ENCODE measurements at regions not wholly inside any gene's neighbourhood (a gene's known extent, or its start where the extent isn't known, plus 50 kb on each side); places are given as distances from the start of the nearest gene placed in this dataset.

GRCh38 chr3:99365979-99366378, 272.4 kb upstream of the COL8A1 start:
- H4K20me1 ChIP-seq (ENCODE audit: control insufficient read depth, insufficient read depth, insufficient read length): no peaks in the 10 kb centered on the region
- H3K27ac ChIP-seq (ENCODE audit: insufficient read length, low read depth, low read length): no peak overlapping the region
- no peaks in the 10 kb centered on the region for H3K23me2 ChIP-seq (ENCODE audit: insufficient read length, low read depth, low read length, poor library complexity, severe bottlenecking)
- Mint-ChIP-seq H3K9me3 (no peaks in the 10 kb centered on the region), H3K4me1 (no peaks in the 10 kb centered on the region), H3K27ac (no peak overlapping the region), H3K4me3 (no peak overlapping the region), H3K36me3 (ENCODE audit: insufficient read depth in 1 of 3, low read depth in 3 of 3) (no peaks in the 10 kb centered on the region), H3K27me3 (ENCODE audit: low read depth) (no peaks in the 10 kb centered on the region)
- no peak overlapping the region for H2BK20ac ChIP-seq (ENCODE audit: low read depth, low read length, poor library complexity, severe bottlenecking)
- H3K4me1 ChIP-seq (ENCODE audit: insufficient read depth, low read length): no peaks in the 10 kb centered on the region
- H4K8ac ChIP-seq (replicated peaks; ENCODE audit: insufficient read length, low read depth, low read length): no peak overlapping the region
- H3K56ac ChIP-seq (ENCODE audit: insufficient read length, low read depth, low read length): no peak overlapping the region
- H4K5ac ChIP-seq (ENCODE audit: insufficient read length, low read depth, low read length): no peak overlapping the region
- H3K9me3 ChIP-seq (ENCODE audit: control insufficient read depth, low read depth, low read length): no peaks in the 10 kb centered on the region
- no peak overlapping the region for H2AK5ac ChIP-seq (ENCODE audit: insufficient read length, low read length)
- H3K14ac ChIP-seq (ENCODE audit: insufficient read depth, low read length): no peak overlapping the region
- H2BK120ac ChIP-seq (ENCODE audit: low read depth, low read length, poor library complexity, severe bottlenecking): no peak overlapping the region
- H3K18ac ChIP-seq (ENCODE audit: insufficient read length, low read depth, low read length): no peak overlapping the region
- no peak overlapping the region for H3K4me2 ChIP-seq (ENCODE audit: insufficient read depth, insufficient read length, low read length)
- DNase-seq: no peak
- no CpG with 5 or more reads among the region's 1 CpG for WGBS (ENCODE audit: extremely low coverage, insufficient read length, low lambda C conversion rate)
- no peaks in the 10 kb centered on the region for H3K79me1 ChIP-seq (ENCODE audit: insufficient read depth, low read depth, low read length, poor library complexity, severe bottlenecking)
- H4K91ac ChIP-seq (ENCODE audit: insufficient read length, low read depth, low read length): no peak overlapping the region
- H3K79me2 ChIP-seq (ENCODE audit: insufficient read depth, low read length): no peaks in the 10 kb centered on the region
- H3T11ph ChIP-seq (ENCODE audit: low read length): no peak overlapping the region
- no peak overlapping the region for H2BK5ac ChIP-seq (ENCODE audit: insufficient read length, low read length)
- no peak overlapping the region for H2BK15ac ChIP-seq (ENCODE audit: low read depth, low read length)
- TF ChIP-seq, protein P1, sequence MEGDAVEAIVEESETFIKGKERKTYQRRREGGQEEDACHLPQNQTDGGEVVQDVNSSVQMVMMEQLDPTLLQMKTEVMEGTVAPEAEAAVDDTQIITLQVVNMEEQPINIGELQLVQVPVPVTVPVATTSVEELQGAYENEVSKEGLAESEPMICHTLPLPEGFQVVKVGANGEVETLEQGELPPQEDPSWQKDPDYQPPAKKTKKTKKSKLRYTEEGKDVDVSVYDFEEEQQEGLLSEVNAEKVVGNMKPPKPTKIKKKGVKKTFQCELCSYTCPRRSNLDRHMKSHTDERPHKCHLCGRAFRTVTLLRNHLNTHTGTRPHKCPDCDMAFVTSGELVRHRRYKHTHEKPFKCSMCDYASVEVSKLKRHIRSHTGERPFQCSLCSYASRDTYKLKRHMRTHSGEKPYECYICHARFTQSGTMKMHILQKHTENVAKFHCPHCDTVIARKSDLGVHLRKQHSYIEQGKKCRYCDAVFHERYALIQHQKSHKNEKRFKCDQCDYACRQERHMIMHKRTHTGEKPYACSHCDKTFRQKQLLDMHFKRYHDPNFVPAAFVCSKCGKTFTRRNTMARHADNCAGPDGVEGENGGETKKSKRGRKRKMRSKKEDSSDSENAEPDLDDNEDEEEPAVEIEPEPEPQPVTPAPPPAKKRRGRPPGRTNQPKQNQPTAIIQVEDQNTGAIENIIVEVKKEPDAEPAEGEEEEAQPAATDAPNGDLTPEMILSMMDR (conservative IDR thresholded peaks at IDR 0.05): no peak
- H3K9ac ChIP-seq (ENCODE audit: extremely low read depth, insufficient read length, low read length): no peak overlapping the region
- H3K23ac ChIP-seq (ENCODE audit: insufficient read length, low read depth, low read length): no peak overlapping the region
- no peak overlapping the region for H2BK12ac ChIP-seq (ENCODE audit: insufficient read length, low read depth, low read length)
- H3K4ac ChIP-seq (ENCODE audit: low read depth, low read length): no peak overlapping the region
- no peak overlapping the region for H2AFZ ChIP-seq (ENCODE audit: low read length)
- H3K27me3 ChIP-seq (ENCODE audit: insufficient read depth, low read length): no peaks in the 10 kb centered on the region
